HG03521 (cell line): ENCODE measurements at regions not wholly inside any gene's neighbourhood (a gene's known extent, or its start where the extent isn't known, plus 50 kb on each side); places are given as distances from the start of the nearest gene placed in this dataset.
A peak's percentile ranks its signal among the peaks of the same experiment; 100 is the strongest.
"Not testable (repeated sequence)": the region's sequence is repeated elsewhere in the genome, so short reads cannot be mapped to it uniquely, and the experiment has no call there.

Experiments used
- ATAC-seq: cut with Tn5 transposase; IDR thresholded peaks from one replicate; pipeline ENCODE4 v1.9.1; 2021; ENCODE audit warnings: mild to moderate bottlenecking, moderate library complexity; ENCODE audit not compliant: unreplicated experiment

GRCh38 chr22:22169923-22170322 lies 74.7 kb upstream of the VPREB1 start:
- no peak for ATAC-seq

- no peak for ATAC-seq
Observed at GRCh38 chr22:22168941-22169867, 75.4 kb upstream of the VPREB1 start.

GRCh38 chr22:22168190-22168940 lies 76.2 kb upstream of the VPREB1 start:
- ATAC-seq: no peak

GRCh38 chr22:22167791-22168189 lies 76.8 kb upstream of the VPREB1 start:
- ATAC-seq: peak; percentile 72

GRCh38 chr22:22166941-22167713 lies 77.5 kb upstream of the VPREB1 start:
- ATAC-seq: no peak

GRCh38 chr22:22165936-22166710 lies 78.5 kb upstream of the VPREB1 start:
- ATAC-seq: no peak

GRCh38 chr22:22164541-22165272 lies 79.9 kb upstream of the VPREB1 start:
- ATAC-seq: no peak

GRCh38 chr22:22161924-22162851 lies 82.4 kb upstream of the VPREB1 start:
- ATAC-seq: peak; percentile 78

GRCh38 chr22:22160768-22161167 lies 83.8 kb upstream of the VPREB1 start:
- not testable (repeated sequence) for ATAC-seq

GRCh38 chr22:22159384-22159783 lies 85.2 kb upstream of the VPREB1 start:
- ATAC-seq: no peak

- ATAC-seq: no peak
Observed at GRCh38 chr22:22158965-22159364, 85.6 kb upstream of the VPREB1 start.

GRCh38 chr22:22158207-22158816 lies 86.3 kb upstream of the VPREB1 start:
- no peak for ATAC-seq

GRCh38 chr22:22157348-22157725 lies 87.2 kb upstream of the VPREB1 start:
- ATAC-seq: no peak

- no peak for ATAC-seq
Observed at GRCh38 chr22:22156716-22157347, 87.8 kb upstream of the VPREB1 start.

GRCh38 chr22:22156348-22156715 lies 88.3 kb upstream of the VPREB1 start:
- ATAC-seq: no peak

GRCh38 chr22:22155607-22156006 lies 89.0 kb upstream of the VPREB1 start:
- no peak for ATAC-seq

GRCh38 chr22:22155146-22155545 lies 89.4 kb upstream of the VPREB1 start:
- no peak for ATAC-seq

- ATAC-seq: no peak
Observed at GRCh38 chr22:22154040-22154439, 90.5 kb upstream of the VPREB1 start.
